HepG2 (cell line): ENCODE measurements at regions not wholly inside any gene's neighbourhood (a gene's known extent, or its start where the extent isn't known, plus 50 kb on each side); places are given as distances from the start of the nearest gene placed in this dataset.

Experiments used
- ATAC-seq: fragments of 200-7000 bp; cut with Tn5 transposase; 3 replicates; pipeline ENCODE4 v1.9.1; 2020; ENCODE audit warnings: mild to moderate bottlenecking, moderate library complexity
- BruUV-seq: library from RNA; stranded (reverse); fragments of 400-500 nt; replicated peaks from 2 replicates; lab custom pipeline; 2021; lab: Mats Ljungman, UMichigan
- CTCF ChIA-PET: fragments of 300-600 bp; formaldehyde crosslinking; extraction: SDS; loops from one replicate; lab custom pipeline; 2021; ENCODE audit warnings: low total read pairs, inconsistent platforms, low intra/inter-chr PET ratio; lab: Yijun Ruan, JAX
- POLR2A ChIA-PET: fragments of 350-600 bp; sonication (Branson Sonifier 250); formaldehyde crosslinking; loops from one replicate; lab custom pipeline; 2020; ENCODE audit warnings: antibody characterized with exemption, inconsistent platforms; lab: Yijun Ruan, JAX
- DNase-seq: peaks from one replicate; pipeline ENCODE4 v3.0.0-alpha.2; 2015; ENCODE audit warnings: low spot score
- FAIRE-seq: peaks from 3 replicates; lab custom pipeline; 2011; peaks lifted over from hg19 to GRCh38; lab: Jason Lieb, UNC
- H2AFZ ChIP-seq: one replicate; pipeline ENCODE4 v1.6.1; 2011; ENCODE audit warnings: low read length, inconsistent platforms
- H3K27ac ChIP-seq: fragments of 300-600 bp; 3 replicates; pipeline ENCODE4 v1.8.0; 2011; ENCODE audit warnings: mixed run types, mild to moderate bottlenecking, mixed read lengths, low read length, inconsistent platforms; ENCODE audit not compliant: insufficient read depth; ENCODE audit errors: extremely low read length
- H3K27me3 ChIP-seq, 2 experiments: fragments of 200-600 bp in 1 of 2; 2 replicates in 1 of 2; 3 replicates in 1 of 2; pipeline versions ENCODE4 v1.6.0 to v1.8.0; 2011; ENCODE audit warnings: low read length in 2 of 2, mild to moderate bottlenecking in 2 of 2, moderate library complexity in 2 of 2, inconsistent platforms in 1 of 2; ENCODE audit not compliant: insufficient read depth in 2 of 2, control insufficient read depth in 1 of 2
- H3K36me3 ChIP-seq, 2 experiments: fragments of 200-600 bp in 1 of 2; replicated peaks in 1 of 2; 2 replicates in 1 of 2; 3 replicates in 1 of 2; pipeline versions ENCODE4 v1.5.1 to v1.8.0; 2011; ENCODE audit warnings: low read length in 2 of 2, inconsistent platforms in 1 of 2; ENCODE audit not compliant: insufficient read depth in 2 of 2, control insufficient read depth in 1 of 2
- H3K4me1 ChIP-seq: 2 replicates; pipeline ENCODE4 v1.5.1; 2012; ENCODE audit warnings: low read length, inconsistent platforms; ENCODE audit not compliant: insufficient read depth
- H3K4me2 ChIP-seq: 2 replicates; pipeline ENCODE4 v1.6.0; 2011; ENCODE audit warnings: low read depth, low read length, inconsistent platforms
- H3K4me3 ChIP-seq, 3 experiments: fragments of 200-600 bp in 1 of 3; sonication (generic), shearing (Covaris generic) in 1 of 3; replicated peaks in 1 of 3; 2 replicates each; pipeline ENCODE4 v1.5.1; 2011 to 2016; ENCODE audit warnings: low read length in 3 of 3, inconsistent platforms in 2 of 3, low read depth in 2 of 3, mild to moderate bottlenecking in 2 of 3, control low read depth in 1 of 3, mixed read lengths in 1 of 3; ENCODE audit not compliant: insufficient read depth in 1 of 3
- H3K79me2 ChIP-seq: one replicate; pipeline ENCODE4 v1.6.1; 2011; ENCODE audit warnings: low read length, inconsistent platforms; ENCODE audit not compliant: insufficient read depth
- H3K9ac ChIP-seq: 2 replicates; pipeline ENCODE4 v1.6.0; 2011; ENCODE audit warnings: mild to moderate bottlenecking, low read depth, low read length, inconsistent platforms; ENCODE audit not compliant: insufficient read depth
- H3K9me3 ChIP-seq: 2 replicates; pipeline ENCODE4 v1.5.1; 2012; ENCODE audit warnings: mild to moderate bottlenecking, low read length
- H4K20me1 ChIP-seq: 2 replicates; pipeline ENCODE4 v1.6.0; 2011; ENCODE audit warnings: inconsistent platforms, mild to moderate bottlenecking, low read length, moderate library complexity; ENCODE audit not compliant: insufficient read depth
- HMGA1 ChIP-seq: sonication (generic); formaldehyde crosslinking; conservative IDR thresholded peaks from 2 replicates; pipeline ENCODE4 v1.4.0; 2020; ENCODE audit warnings: missing genetic modification reagents
- HMGXB3 ChIP-seq: sonication (generic); formaldehyde crosslinking; IDR thresholded peaks from 2 replicates; pipeline ENCODE4 v1.4.0; 2020; ENCODE audit warnings: missing genetic modification reagents, borderline replicate concordance
- KAT7 ChIP-seq: IDR thresholded peaks from 2 replicates; pipeline ENCODE4 v1.6.1; 2018; ENCODE audit warnings: borderline replicate concordance, missing compliant biosample characterization
- NFRKB ChIP-seq: fragments of 450-650 bp; IDR thresholded peaks from 2 replicates; pipeline ENCODE4 v1.6.1; 2017
- SALL2 ChIP-seq: sonication (generic); formaldehyde crosslinking; IDR thresholded peaks from 2 replicates; pipeline ENCODE4 v1.8.1; 2023; ENCODE audit warnings: mild to moderate bottlenecking, missing genetic modification reagents, inconsistent platforms
- SOX6 ChIP-seq, 2 experiments: fragments of 450-650 bp in 1 of 2; sonication (generic) in 1 of 2; formaldehyde crosslinking in 1 of 2; IDR thresholded peaks; 2 replicates each; pipeline versions ENCODE4 v1.4.0 to v1.6.1; 2017 to 2020; ENCODE audit warnings: antibody characterized with exemption in 1 of 2, mild to moderate bottlenecking in 1 of 2, missing genetic modification reagents in 1 of 2
- ZNF280B ChIP-seq: sonication (generic); formaldehyde crosslinking; IDR thresholded peaks from 2 replicates; pipeline ENCODE4 v1.5.0; 2020; ENCODE audit warnings: missing genetic modification reagents, mild to moderate bottlenecking, borderline replicate concordance
- ZNF580 ChIP-seq: IDR thresholded peaks from 2 replicates; pipeline ENCODE4 v1.6.1; 2016; ENCODE audit warnings: low read depth, borderline replicate concordance
- WGBS: methylation state at CpG from one replicate; pipeline ENCODE4 v1.1.6; 2017; ENCODE audit warnings: low lambda C conversion rate; 5-methylcytosine and 5-hydroxymethylcytosine counted together
- in situ Hi-C: cut with HindIII; loops from 2 replicates; pipeline ENCODE4 v1.10.0; 2017; ENCODE audit warnings: low pct_unique_long_range_greater_than_20kb; ENCODE audit not compliant: extremely low pct_ligation_motif_present
- intact Hi-C: fragments of 100-400 bp; cut with micrococcal nuclease; formaldehyde crosslinking; loops from one replicate; pipeline ENCODE4 v1.10.0; 2022; ENCODE audit not compliant: unreplicated experiment
- TF ChIP-seq, protein P1 (sequence below): sonication (generic); formaldehyde crosslinking; IDR thresholded peaks from 2 replicates; pipeline ENCODE4 v1.4.0; 2020; ENCODE audit warnings: missing genetic modification reagents
- TF ChIP-seq, protein P2 (sequence below): sonication (generic); formaldehyde crosslinking; IDR thresholded peaks from 2 replicates; pipeline ENCODE4 v1.4.0; 2020; ENCODE audit warnings: missing genetic modification reagents

- Histone ChIP-seq H3K36me3 (no peaks in the 10 kb centered on the region), H3K4me1 (no peaks in the 10 kb centered on the region), H3K9me3 (no peaks in the 10 kb centered on the region), H3K9ac (no peak overlapping the region), H3K27ac (no peak overlapping the region), H3K79me2 (no peaks in the 10 kb centered on the region), H4K20me1 (no peaks in the 10 kb centered on the region), H3K4me3 (no peak overlapping the region), H2AFZ (no peak overlapping the region), H3K27me3 (no peaks in the 10 kb centered on the region), H3K4me2 (no peak overlapping the region)
- WGBS = 2% methylated on average over 2 of the region's 2 CpGs
- intact Hi-C loops = no loop called here
- BruUV-seq = no TSS peak
- CTCF ChIA-PET = no interaction called here
- FAIRE-seq = no peak
- in situ Hi-C loops = loop anchor here (25.0 kb wide), 1 partner anchor 503 kb away; no protein-coding TSS in a partner anchor
- no peak for ATAC-seq
- POLR2A ChIA-PET = no interaction called here
- no peak for DNase-seq
- TF ChIP-seq, protein P1, sequence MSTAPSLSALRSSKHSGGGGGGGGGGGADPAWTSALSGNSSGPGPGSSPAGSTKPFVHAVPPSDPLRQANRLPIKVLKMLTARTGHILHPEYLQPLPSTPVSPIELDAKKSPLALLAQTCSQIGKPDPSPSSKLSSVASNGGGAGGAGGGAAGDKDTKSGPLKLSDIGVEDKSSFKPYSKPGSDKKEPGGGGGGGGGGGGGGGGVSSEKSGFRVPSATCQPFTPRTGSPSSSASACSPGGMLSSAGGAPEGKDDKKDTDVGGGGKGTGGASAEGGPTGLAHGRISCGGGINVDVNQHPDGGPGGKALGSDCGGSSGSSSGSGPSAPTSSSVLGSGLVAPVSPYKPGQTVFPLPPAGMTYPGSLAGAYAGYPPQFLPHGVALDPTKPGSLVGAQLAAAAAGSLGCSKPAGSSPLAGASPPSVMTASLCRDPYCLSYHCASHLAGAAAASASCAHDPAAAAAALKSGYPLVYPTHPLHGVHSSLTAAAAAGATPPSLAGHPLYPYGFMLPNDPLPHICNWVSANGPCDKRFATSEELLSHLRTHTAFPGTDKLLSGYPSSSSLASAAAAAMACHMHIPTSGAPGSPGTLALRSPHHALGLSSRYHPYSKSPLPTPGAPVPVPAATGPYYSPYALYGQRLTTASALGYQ (CRISPR knock-in tag) = no peak
- TF ChIP-seq HMGA1 (CRISPR knock-in tag) (no peak), HMGXB3 (CRISPR knock-in tag) (no peak), NFRKB (no peak), KAT7 (CRISPR knock-in tag) (no peak), SOX6 (IDR thresholded peaks at IDR 0.05) (no peak), SOX6 (CRISPR knock-in tag; IDR thresholded peaks at IDR 0.05) (no peak), SALL2 (CRISPR knock-in tag) (no peak), ZNF280B (CRISPR knock-in tag) (no peak), ZNF580 (CRISPR knock-in tag) (no peak)
- TF ChIP-seq, protein P2, sequence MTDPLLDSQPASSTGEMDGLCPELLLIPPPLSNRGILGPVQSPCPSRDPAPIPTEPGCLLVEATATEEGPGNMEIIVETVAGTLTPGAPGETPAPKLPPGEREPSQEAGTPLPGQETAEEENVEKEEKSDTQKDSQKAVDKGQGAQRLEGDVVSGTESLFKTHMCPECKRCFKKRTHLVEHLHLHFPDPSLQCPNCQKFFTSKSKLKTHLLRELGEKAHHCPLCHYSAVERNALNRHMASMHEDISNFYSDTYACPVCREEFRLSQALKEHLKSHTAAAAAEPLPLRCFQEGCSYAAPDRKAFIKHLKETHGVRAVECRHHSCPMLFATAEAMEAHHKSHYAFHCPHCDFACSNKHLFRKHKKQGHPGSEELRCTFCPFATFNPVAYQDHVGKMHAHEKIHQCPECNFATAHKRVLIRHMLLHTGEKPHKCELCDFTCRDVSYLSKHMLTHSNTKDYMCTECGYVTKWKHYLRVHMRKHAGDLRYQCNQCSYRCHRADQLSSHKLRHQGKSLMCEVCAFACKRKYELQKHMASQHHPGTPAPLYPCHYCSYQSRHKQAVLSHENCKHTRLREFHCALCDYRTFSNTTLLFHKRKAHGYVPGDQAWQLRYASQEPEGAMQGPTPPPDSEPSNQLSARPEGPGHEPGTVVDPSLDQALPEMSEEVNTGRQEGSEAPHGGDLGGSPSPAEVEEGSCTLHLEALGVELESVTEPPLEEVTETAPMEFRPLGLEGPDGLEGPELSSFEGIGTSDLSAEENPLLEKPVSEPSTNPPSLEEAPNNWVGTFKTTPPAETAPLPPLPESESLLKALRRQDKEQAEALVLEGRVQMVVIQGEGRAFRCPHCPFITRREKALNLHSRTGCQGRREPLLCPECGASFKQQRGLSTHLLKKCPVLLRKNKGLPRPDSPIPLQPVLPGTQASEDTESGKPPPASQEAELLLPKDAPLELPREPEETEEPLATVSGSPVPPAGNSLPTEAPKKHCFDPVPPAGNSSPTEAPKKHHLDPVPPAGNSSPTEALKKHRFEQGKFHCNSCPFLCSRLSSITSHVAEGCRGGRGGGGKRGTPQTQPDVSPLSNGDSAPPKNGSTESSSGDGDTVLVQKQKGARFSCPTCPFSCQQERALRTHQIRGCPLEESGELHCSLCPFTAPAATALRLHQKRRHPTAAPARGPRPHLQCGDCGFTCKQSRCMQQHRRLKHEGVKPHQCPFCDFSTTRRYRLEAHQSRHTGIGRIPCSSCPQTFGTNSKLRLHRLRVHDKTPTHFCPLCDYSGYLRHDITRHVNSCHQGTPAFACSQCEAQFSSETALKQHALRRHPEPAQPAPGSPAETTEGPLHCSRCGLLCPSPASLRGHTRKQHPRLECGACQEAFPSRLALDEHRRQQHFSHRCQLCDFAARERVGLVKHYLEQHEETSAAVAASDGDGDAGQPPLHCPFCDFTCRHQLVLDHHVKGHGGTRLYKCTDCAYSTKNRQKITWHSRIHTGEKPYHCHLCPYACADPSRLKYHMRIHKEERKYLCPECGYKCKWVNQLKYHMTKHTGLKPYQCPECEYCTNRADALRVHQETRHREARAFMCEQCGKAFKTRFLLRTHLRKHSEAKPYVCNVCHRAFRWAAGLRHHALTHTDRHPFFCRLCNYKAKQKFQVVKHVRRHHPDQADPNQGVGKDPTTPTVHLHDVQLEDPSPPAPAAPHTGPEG (CRISPR knock-in tag) = no peak
Observed at GRCh38 chr10:62584731-62585130, 210.6 kb downstream of the ZNF365 start.
